IMR-90 (cell line): ENCODE measurements at regions not wholly inside any gene's neighbourhood (a gene's known extent, or its start where the extent isn't known, plus 50 kb on each side); places are given as distances from the start of the nearest gene placed in this dataset.

Experiments used
- ATAC-seq: fragments of 200-7000 bp; cut with Tn5 transposase; 2 replicates; pipeline ENCODE4 v1.9.1; 2020; ENCODE audit warnings: low read depth, mild to moderate bottlenecking, moderate library complexity
- BruUV-seq: library from RNA; stranded (reverse); fragments of 400-500 nt; replicated peaks from 2 replicates; lab custom pipeline; 2021; lab: Mats Ljungman, UMichigan
- CTCF ChIA-PET: fragments of 300-600 bp; formaldehyde crosslinking; extraction: SDS; loops from one replicate; lab custom pipeline; 2021; ENCODE audit warnings: antibody characterized with exemption; lab: Yijun Ruan, JAX
- POLR2A ChIA-PET: fragments of 300-600 bp; sonication (Branson Sonifier 250); formaldehyde crosslinking; loops from one replicate; lab custom pipeline; 2022; ENCODE audit warnings: antibody characterized with exemption; ENCODE audit not compliant: unreplicated experiment; lab: Charles Lee
- DNase-seq: peaks from one replicate; pipeline ENCODE4 v3.0.0; 2013
- H2AFZ ChIP-seq: replicated peaks from 2 replicates; pipeline ENCODE3; 2013; ENCODE audit warnings: low read length, mild to moderate bottlenecking; ENCODE audit not compliant: poor library complexity
- H2AK5ac ChIP-seq: 2 replicates; pipeline ENCODE4 v1.6.1; 2013; ENCODE audit warnings: low read depth, low read length, inconsistent platforms
- H2AK9ac ChIP-seq: replicated peaks from 2 replicates; pipeline ENCODE3; 2013; ENCODE audit warnings: mild to moderate bottlenecking, low read depth, low read length, moderate library complexity; ENCODE audit not compliant: poor library complexity
- H2BK120ac ChIP-seq: 2 replicates; pipeline ENCODE4 v1.6.1; 2013; ENCODE audit warnings: low read depth, low read length, inconsistent platforms
- H2BK15ac ChIP-seq: 3 replicates; pipeline ENCODE4 v1.6.1; 2013; ENCODE audit warnings: low read depth, low read length, inconsistent platforms
- H2BK20ac ChIP-seq: 2 replicates; pipeline ENCODE4 v1.6.1; 2013; ENCODE audit warnings: low read depth, mild to moderate bottlenecking, inconsistent platforms, low read length, moderate library complexity
- H2BK5ac ChIP-seq: 2 replicates; pipeline ENCODE4 v1.6.1; 2013; ENCODE audit warnings: mild to moderate bottlenecking, low read depth, low read length, inconsistent platforms; ENCODE audit not compliant: poor library complexity, severe bottlenecking
- H3K14ac ChIP-seq: replicated peaks from 2 replicates; pipeline ENCODE4 v1.6.1; 2013; ENCODE audit warnings: low read depth, low read length, inconsistent platforms
- H3K18ac ChIP-seq: 2 replicates; pipeline ENCODE4 v1.6.1; 2013; ENCODE audit warnings: low read depth, low read length, control low read depth
- H3K23ac ChIP-seq: 2 replicates; pipeline ENCODE4 v1.6.1; 2013; ENCODE audit warnings: low read depth, low read length, inconsistent platforms
- H3K27ac ChIP-seq: 2 replicates; pipeline ENCODE4 v1.5.1; 2013; ENCODE audit warnings: mild to moderate bottlenecking, control low read depth, low read length; ENCODE audit not compliant: insufficient read depth
- H3K27me3 ChIP-seq: 2 replicates; pipeline ENCODE4 v1.6.1; 2013; ENCODE audit warnings: low read length; ENCODE audit not compliant: control insufficient read depth, insufficient read depth
- H3K36me3 ChIP-seq: 2 replicates; pipeline ENCODE4 v1.6.1; 2013; ENCODE audit warnings: low read length, mixed read lengths; ENCODE audit not compliant: control insufficient read depth, insufficient read depth
- H3K4ac ChIP-seq: 2 replicates; pipeline ENCODE4 v1.6.1; 2013; ENCODE audit warnings: low read depth, low read length, inconsistent platforms
- H3K4me1 ChIP-seq: 2 replicates; pipeline ENCODE4 v1.6.1; 2013; ENCODE audit warnings: low read length, mixed read lengths; ENCODE audit not compliant: control insufficient read depth, insufficient read depth
- H3K4me2 ChIP-seq: 2 replicates; pipeline ENCODE4 v1.6.1; 2013; ENCODE audit warnings: low read depth, mild to moderate bottlenecking, control low read depth, low read length, moderate library complexity
- H3K4me3 ChIP-seq: 2 replicates; pipeline ENCODE4 v1.5.1; 2013; ENCODE audit warnings: low read depth, mild to moderate bottlenecking, control low read depth, low read length, moderate library complexity; ENCODE audit not compliant: insufficient read depth
- H3K56ac ChIP-seq: 2 replicates; pipeline ENCODE4 v1.6.1; 2013; ENCODE audit warnings: low read length, inconsistent platforms; ENCODE audit not compliant: insufficient read depth; ENCODE audit errors: extremely low read depth
- H3K79me1 ChIP-seq, 2 experiments: 2 replicates each; pipeline ENCODE4 v1.6.1; 2013; ENCODE audit warnings: low read length in 2 of 2, inconsistent platforms in 1 of 2, low read depth in 1 of 2
- H3K9ac ChIP-seq: 2 replicates; pipeline ENCODE4 v1.6.1; 2013; ENCODE audit warnings: low read depth, low read length, control low read depth
- H3K9me1 ChIP-seq: 2 replicates; pipeline ENCODE4 v1.6.1; 2013; ENCODE audit warnings: low read length, inconsistent platforms; ENCODE audit not compliant: insufficient read depth
- H3K9me3 ChIP-seq: 2 replicates; pipeline ENCODE4 v1.6.1; 2013; ENCODE audit warnings: low read length; ENCODE audit not compliant: control insufficient read depth, insufficient read depth
- H4K20me1 ChIP-seq: 2 replicates; pipeline ENCODE4 v1.6.1; 2013; ENCODE audit warnings: low read length, inconsistent platforms; ENCODE audit not compliant: insufficient read depth
- H4K5ac ChIP-seq: 2 replicates; pipeline ENCODE4 v1.6.1; 2013; ENCODE audit warnings: mild to moderate bottlenecking, low read depth, low read length, control low read depth
- H4K8ac ChIP-seq, 2 experiments: 2 replicates each; pipeline ENCODE4 v1.6.1; 2013; ENCODE audit warnings: low read depth in 2 of 2, low read length in 2 of 2, control low read depth in 1 of 2, inconsistent platforms in 1 of 2
- H4K91ac ChIP-seq: 2 replicates; pipeline ENCODE4 v1.6.1; 2013; ENCODE audit warnings: low read depth, low read length, inconsistent platforms; ENCODE audit not compliant: insufficient read depth
- BHLHE40 ChIP-seq: fragments of 150-350 bp; IDR thresholded peaks from 2 replicates; pipeline ENCODE4 v1.6.1; 2016; ENCODE audit warnings: mild to moderate bottlenecking, low read depth, low read length
- CEBPB ChIP-seq: IDR thresholded peaks from 2 replicates; pipeline ENCODE4 v1.6.1; 2012; ENCODE audit warnings: low read depth, low read length, improper control_type of control experiment
- CHD1 ChIP-seq: IDR thresholded peaks from 2 replicates; pipeline ENCODE4 v1.6.1; 2012; ENCODE audit warnings: low read depth, low read length, improper control_type of control experiment
- CTCF ChIP-seq: conservative IDR thresholded peaks from 2 replicates; pipeline ENCODE4 v1.5.1; 2012; ENCODE audit warnings: mild to moderate bottlenecking, low read depth, low read length, improper control_type of control experiment
- ELK1 ChIP-seq: fragments of 150-350 bp; IDR thresholded peaks from 2 replicates; pipeline ENCODE4 v1.6.1; 2016; ENCODE audit warnings: low read depth, mild to moderate bottlenecking, low read length, moderate library complexity, borderline replicate concordance
- FOS ChIP-seq: fragments of 150-350 bp; IDR thresholded peaks from 2 replicates; pipeline ENCODE4 v1.6.1; 2016; ENCODE audit warnings: low read depth, low read length
- MAFK ChIP-seq: IDR thresholded peaks from 2 replicates; pipeline ENCODE4 v1.6.1; 2012; ENCODE audit warnings: low read depth, low read length, improper control_type of control experiment
- MAZ ChIP-seq: IDR thresholded peaks from 2 replicates; pipeline ENCODE4 v1.6.1; 2012; ENCODE audit warnings: low read depth, mild to moderate bottlenecking, low read length, improper control_type of control experiment, moderate library complexity, borderline replicate concordance
- MXI1 ChIP-seq: IDR thresholded peaks from 2 replicates; pipeline ENCODE4 v1.6.1; 2012; ENCODE audit warnings: low read depth, mild to moderate bottlenecking, low read length, moderate library complexity, borderline replicate concordance
- NFE2L2 ChIP-seq: fragments of 150-350 bp; IDR thresholded peaks from 2 replicates; pipeline ENCODE4 v1.6.1; 2016; ENCODE audit warnings: low read depth, mild to moderate bottlenecking, low read length
- POLR2A ChIP-seq: IDR thresholded peaks from 2 replicates; pipeline ENCODE4 v1.6.1; 2012; ENCODE audit warnings: mild to moderate bottlenecking, low read depth, low read length
- RAD21 ChIP-seq: IDR thresholded peaks from 2 replicates; pipeline ENCODE4 v1.6.1; 2012; ENCODE audit warnings: low read length, improper control_type of control experiment
- RCOR1 ChIP-seq: IDR thresholded peaks from 2 replicates; pipeline ENCODE4 v1.6.1; 2012; ENCODE audit warnings: mild to moderate bottlenecking, low read length, improper control_type of control experiment; ENCODE audit not compliant: insufficient replicate concordance
- RFX5 ChIP-seq: IDR thresholded peaks from 2 replicates; pipeline ENCODE4 v1.8.0; 2012; ENCODE audit warnings: low read depth, mild to moderate bottlenecking, low read length, moderate library complexity
- SMC3 ChIP-seq: fragments of 150-350 bp; IDR thresholded peaks from 2 replicates; pipeline ENCODE4 v1.6.1; 2016; ENCODE audit warnings: low read depth, mild to moderate bottlenecking, antibody characterized with exemption, low read length, moderate library complexity
- USF2 ChIP-seq: fragments of 150-350 bp; IDR thresholded peaks from 2 replicates; pipeline ENCODE4 v1.6.1; 2017; ENCODE audit warnings: mild to moderate bottlenecking, antibody characterized with exemption, low read length, low read depth
- WGBS, 2 experiments: methylation state at CpG; one replicate each; pipeline versions ENCODE4 v1.1.5 to v1.1.7; 2013; ENCODE audit warnings: missing lambda C conversion rate in 2 of 2; ENCODE audit not compliant: insufficient read length in 1 of 2; ENCODE audit errors: extremely low coverage in 2 of 2; 5-methylcytosine and 5-hydroxymethylcytosine counted together
- dilution Hi-C: fragments of 300-500 bp; cut with HindIII; formaldehyde crosslinking; loops from one replicate; pipeline ENCODE4 v1.14.3; 2018; ENCODE audit warnings: low sequenced_read_pairs; ENCODE audit not compliant: unreplicated experiment
- in situ Hi-C: fragments of 300-500 bp; cut with MboI; formaldehyde crosslinking; loops from 3 replicates; pipeline ENCODE4 v1.14.3; 2019; ENCODE audit warnings: low sequenced_read_pairs, inconsistent platforms, mixed read lengths
- intact Hi-C: fragments of 100-400 bp; cut with micrococcal nuclease; formaldehyde crosslinking; loops from 2 replicates; pipeline ENCODE4 v1.10.0; 2022

GRCh38 chr12:111171345-111171744, 197.6 kb downstream of the PHETA1 start:
- H3K27ac ChIP-seq, result no peak overlapping the region
- DNase-seq, result no peak
- H3K56ac ChIP-seq, result no peak overlapping the region
- intact Hi-C loops (no loop called here), dilution Hi-C loops (no loop called here), in situ Hi-C loops (no loop called here)
- no peak overlapping the region for H2AK9ac ChIP-seq
- H2AFZ ChIP-seq, result no peak overlapping the region
- H3K36me3 ChIP-seq, result no peaks in the 10 kb centered on the region
- H3K79me1 ChIP-seq, result no peaks in the 10 kb centered on the region
- H2BK5ac ChIP-seq, result no peak overlapping the region
- no peak overlapping the region for H2BK120ac ChIP-seq
- H3K4ac ChIP-seq, result no peak overlapping the region
- H3K4me3 ChIP-seq, result no peak overlapping the region
- no peak overlapping the region for H3K4me2 ChIP-seq
- no peak overlapping the region for H4K91ac ChIP-seq
- H3K18ac ChIP-seq, result no peak overlapping the region
- no peak overlapping the region for H4K5ac ChIP-seq
- H4K8ac ChIP-seq, result no peak overlapping the region
- no peak for TF ChIP-seq ELK1
- no peak for TF ChIP-seq RCOR1
- no peak for TF ChIP-seq MAFK
- TF ChIP-seq BHLHE40, result no peak
- no peak for TF ChIP-seq CTCF
- no peak for TF ChIP-seq CHD1
- TF ChIP-seq NFE2L2, result no peak
- TF ChIP-seq CEBPB, result no peak
- TF ChIP-seq POLR2A, result no peak
- TF ChIP-seq FOS, result no peak
- TF ChIP-seq MXI1, result no peak
- TF ChIP-seq USF2, result no peak
- no peak for TF ChIP-seq RAD21
- TF ChIP-seq SMC3, result no peak
- TF ChIP-seq RFX5, result no peak
- no peak for TF ChIP-seq MAZ
- ATAC-seq, result no peak
- H2BK20ac ChIP-seq, result no peak overlapping the region
- no peak overlapping the region for H3K23ac ChIP-seq
- ChIA-PET CTCF (no interaction called here), POLR2A (no interaction called here)
- H2AK5ac ChIP-seq, result no peak overlapping the region
- WGBS, 2 experiments, result 76% methylated on average over 5 of the region's 9 CpGs; no CpG with 5 or more reads in 1 of the 2 experiments
- no peaks in the 10 kb centered on the region for H3K9me3 ChIP-seq
- H3K4me1 ChIP-seq, result no peaks in the 10 kb centered on the region
- no peak overlapping the region for H3K9ac ChIP-seq
- H2BK15ac ChIP-seq, result no peak overlapping the region
- H3K27me3 ChIP-seq, result peaks cover 2% of the 10 kb centered on the region; the same call in 1 of the 2 replicates
- no TSS peak for BruUV-seq
- no peak overlapping the region for H3K14ac ChIP-seq
- H4K20me1 ChIP-seq, result no peaks in the 10 kb centered on the region
- H3K9me1 ChIP-seq, result no peaks in the 10 kb centered on the region
